NT2/D1 (cell line): ENCODE measurements at regions not wholly inside any gene's neighbourhood (a gene's known extent, or its start where the extent isn't known, plus 50 kb on each side); places are given as distances from the start of the nearest gene placed in this dataset.

Experiments
- DNase-seq: peaks from one replicate; pipeline ENCODE4 v3.0.0-alpha.2; 2011; ENCODE audit warnings: low read depth, low spot score
- H3K27me3 ChIP-seq: 2 replicates; pipeline ENCODE4 v1.6.0; 2011; ENCODE audit warnings: mild to moderate bottlenecking; ENCODE audit not compliant: insufficient read length, insufficient read depth
- H3K36me3 ChIP-seq: 2 replicates; pipeline ENCODE4 v1.6.1; 2011; ENCODE audit warnings: mild to moderate bottlenecking, low read length, mixed read lengths; ENCODE audit not compliant: insufficient read depth, insufficient read length
- H3K4me1 ChIP-seq: 2 replicates; pipeline ENCODE4 v1.5.1; 2011; ENCODE audit not compliant: insufficient read depth, insufficient read length
- H3K4me3 ChIP-seq: 2 replicates; pipeline ENCODE4 v1.5.1; 2011; ENCODE audit warnings: low read depth; ENCODE audit not compliant: insufficient read length
- H3K9ac ChIP-seq: 2 replicates; pipeline ENCODE4 v1.6.0; 2011; ENCODE audit warnings: low read depth; ENCODE audit not compliant: insufficient read length
- H3K9me3 ChIP-seq: 2 replicates; pipeline ENCODE4 v1.5.1; 2011; ENCODE audit warnings: mild to moderate bottlenecking, low read length; ENCODE audit not compliant: insufficient read depth
- SUZ12 ChIP-seq: IDR thresholded peaks from 2 replicates; pipeline ENCODE4 v1.6.1; 2011; ENCODE audit not compliant: insufficient read length, insufficient read depth; ENCODE audit errors: extremely low read depth
- YY1 ChIP-seq: IDR thresholded peaks from 2 replicates; pipeline ENCODE4 v1.6.1; 2011; ENCODE audit not compliant: insufficient read length, insufficient read depth
- ZNF274 ChIP-seq: IDR thresholded peaks from 2 replicates; pipeline ENCODE4 v1.6.1; 2011; ENCODE audit warnings: mild to moderate bottlenecking, low read depth, low read length

GRCh38 chr10:16182688-16183087 lies 254.1 kb upstream of the PTER start:
- DNase-seq = no peak
- Histone ChIP-seq H3K4me1 (no peaks in the 10 kb centered on the region), H3K9ac (no peak overlapping the region), H3K27me3 (no peaks in the 10 kb centered on the region), H3K4me3 (no peak overlapping the region), H3K9me3 (peaks cover 28% of the 10 kb centered on the region; the same call in 1 of the 2 replicates), H3K36me3 (no peaks in the 10 kb centered on the region)
- TF ChIP-seq ZNF274 = no peak
- no peak for TF ChIP-seq YY1
- TF ChIP-seq SUZ12 = no peak

GRCh38 chr10:16184096-16184597 lies 252.7 kb upstream of the PTER start:
- Histone ChIP-seq H3K4me1 (no peaks in the 10 kb centered on the region), H3K4me3 (no peak overlapping the region), H3K27me3 (no peaks in the 10 kb centered on the region), H3K36me3 (no peaks in the 10 kb centered on the region), H3K9ac (no peak overlapping the region), H3K9me3 (peaks cover 32% of the 10 kb centered on the region; the same call in 1 of the 2 replicates)
- TF ChIP-seq SUZ12 = no peak
- no peak for TF ChIP-seq YY1
- no peak for TF ChIP-seq ZNF274
- DNase-seq = no peak

DNA sequence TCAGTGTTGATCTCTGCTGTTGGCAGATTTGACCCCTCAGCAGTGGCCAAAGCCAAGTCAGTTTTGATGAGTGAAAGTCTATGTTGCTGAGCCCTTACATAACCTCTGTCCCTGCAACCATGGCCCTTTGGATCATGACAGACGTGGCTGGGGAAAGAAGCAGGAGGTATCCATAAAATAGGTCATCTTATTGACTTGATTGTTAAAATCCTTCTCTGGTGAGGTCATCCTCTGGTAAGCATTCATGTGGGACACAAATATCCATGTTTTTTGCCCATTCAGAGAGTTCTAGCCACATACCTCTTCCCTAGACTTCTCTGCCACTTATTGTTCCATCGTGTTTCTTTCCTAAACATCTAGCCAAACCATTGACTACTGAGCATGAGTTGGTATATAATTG lies 251.9 kb upstream of the PTER start:
- peaks cover 32% of the 10 kb centered on the region; the same call in 1 of the 2 replicates for H3K9me3 ChIP-seq
- TF ChIP-seq SUZ12 (no peak), ZNF274 (no peak), YY1 (no peak)
- H3K36me3 ChIP-seq = no peaks in the 10 kb centered on the region
- no peak overlapping the region for H3K9ac ChIP-seq
- H3K27me3 ChIP-seq = no peaks in the 10 kb centered on the region
- no peak for DNase-seq
- no peaks in the 10 kb centered on the region for H3K4me1 ChIP-seq
- no peak overlapping the region for H3K4me3 ChIP-seq

DNA sequence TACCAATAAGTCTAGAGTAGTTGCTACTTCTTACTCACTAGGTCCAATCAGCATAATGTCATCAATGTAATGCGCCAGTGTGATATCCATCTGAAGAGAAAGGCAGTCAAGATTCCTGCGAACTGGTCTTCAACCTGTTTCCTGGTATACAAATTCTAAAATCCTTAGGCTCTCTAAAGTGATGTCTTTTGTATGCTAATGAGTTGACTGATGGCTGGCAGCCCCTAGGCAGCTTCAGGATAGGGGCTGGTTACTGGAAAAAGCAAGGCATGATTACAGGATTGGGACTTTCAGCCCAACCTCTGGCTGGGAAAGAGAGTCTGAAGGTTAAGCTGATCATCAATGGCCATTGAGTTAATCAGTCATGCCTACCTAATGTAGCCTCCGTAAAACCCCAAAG lies 250.2 kb upstream of the PTER start:
- Histone ChIP-seq H3K4me1 (no peaks in the 10 kb centered on the region), H3K9me3 (peaks cover 32% of the 10 kb centered on the region; the same call in 1 of the 2 replicates), H3K4me3 (no peak overlapping the region), H3K9ac (no peak overlapping the region), H3K27me3 (no peaks in the 10 kb centered on the region), H3K36me3 (no peaks in the 10 kb centered on the region)
- TF ChIP-seq SUZ12 (no peak), ZNF274 (no peak), YY1 (no peak)
- no peak for DNase-seq

DNA sequence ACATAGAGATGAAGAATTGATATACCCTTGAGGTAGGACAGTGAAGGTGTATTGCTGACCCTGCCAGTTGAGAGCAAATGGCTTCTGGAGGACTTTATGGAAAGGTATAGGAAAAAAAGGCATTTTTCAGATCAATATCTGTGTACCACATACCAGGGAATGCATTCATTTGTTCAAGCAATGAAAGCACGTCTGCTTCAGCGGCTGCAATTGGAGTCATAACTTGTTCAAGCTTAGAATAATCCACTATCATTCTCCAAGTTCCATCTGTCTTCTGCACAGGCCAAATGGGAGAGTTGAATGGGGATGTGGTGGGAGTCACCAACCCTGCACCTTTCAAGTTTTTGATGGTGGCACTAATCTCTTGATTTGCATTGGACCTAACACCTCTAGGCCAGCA lies 249.6 kb upstream of the PTER start:
- TF ChIP-seq YY1 = no peak
- TF ChIP-seq ZNF274 = no peak
- no peak for TF ChIP-seq SUZ12
- no peaks in the 10 kb centered on the region for H3K4me1 ChIP-seq
- no peak overlapping the region for H3K4me3 ChIP-seq
- peaks cover 32% of the 10 kb centered on the region; the same call in 1 of the 2 replicates for H3K9me3 ChIP-seq
- H3K27me3 ChIP-seq = no peaks in the 10 kb centered on the region
- no peak overlapping the region for H3K9ac ChIP-seq
- H3K36me3 ChIP-seq = no peaks in the 10 kb centered on the region
- DNase-seq = no peak

DNA sequence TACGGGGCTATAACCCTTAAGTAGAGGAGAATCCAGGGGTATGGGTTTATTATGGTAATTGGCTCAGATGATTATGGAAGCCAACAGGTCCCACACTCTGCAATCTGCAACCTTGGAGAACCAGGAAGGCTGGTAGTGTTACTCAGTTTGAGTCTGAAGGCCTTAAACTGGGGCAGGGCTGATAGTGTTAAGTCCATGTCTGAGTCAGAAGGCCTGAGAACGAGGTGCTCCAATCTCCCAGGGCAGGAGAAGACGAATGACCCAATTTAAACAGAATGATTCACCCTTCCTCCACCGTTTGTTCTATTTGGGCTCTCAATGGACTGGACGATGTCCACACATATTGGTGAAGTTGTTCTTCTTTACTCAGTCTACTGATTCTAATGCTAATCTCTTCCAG lies 244.5 kb upstream of the PTER start:
- DNase-seq = no peak
- H3K4me1 ChIP-seq = no peaks in the 10 kb centered on the region
- no peak overlapping the region for H3K4me3 ChIP-seq
- H3K36me3 ChIP-seq = no peaks in the 10 kb centered on the region
- no peak for TF ChIP-seq ZNF274
- TF ChIP-seq SUZ12 = no peak
- no peak for TF ChIP-seq YY1
- peaks cover 23% of the 10 kb centered on the region; the same call in 1 of the 2 replicates for H3K9me3 ChIP-seq
- no peaks in the 10 kb centered on the region for H3K27me3 ChIP-seq
- H3K9ac ChIP-seq = no peak overlapping the region

DNA sequence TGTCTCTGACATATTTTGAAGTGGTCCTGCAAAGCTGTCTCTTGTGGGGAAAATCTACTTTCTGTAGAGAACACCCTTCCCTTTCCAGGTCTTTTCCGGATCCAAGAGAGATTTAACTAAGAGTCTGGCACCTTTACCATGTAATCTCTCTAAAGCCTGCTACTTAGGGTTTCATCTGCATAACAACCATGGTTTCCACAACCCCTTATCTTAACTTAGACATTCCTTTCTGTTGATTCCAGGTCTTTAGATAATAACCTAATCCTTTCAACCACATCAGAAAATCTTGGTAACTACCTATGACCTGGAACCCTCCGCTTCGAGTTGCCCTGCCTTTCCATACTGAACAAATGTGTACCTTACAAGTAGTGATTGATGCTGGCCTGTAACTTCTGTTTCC lies 243.6 kb upstream of the PTER start:
- no peak for TF ChIP-seq ZNF274
- no peak for TF ChIP-seq YY1
- Histone ChIP-seq H3K36me3 (no peaks in the 10 kb centered on the region), H3K9ac (no peak overlapping the region), H3K27me3 (no peaks in the 10 kb centered on the region), H3K4me1 (no peaks in the 10 kb centered on the region), H3K9me3 (peaks cover 23% of the 10 kb centered on the region; the same call in 1 of the 2 replicates), H3K4me3 (no peak overlapping the region)
- no peak for DNase-seq
